ENCODE measurements at regions not wholly inside any gene's neighbourhood (a gene's known extent, or its start where the extent isn't known, plus 50 kb on each side); places are given as distances from the start of the nearest gene placed in this dataset.

GRCh38 chr5:126069329-126069728, 353.9 kb upstream of the GRAMD2B start:
- no peaks in the 10 kb centered on the region for H3K4me1 ChIP-seq (ENCODE audit: control insufficient read depth in 3 of 3, insufficient read depth in 3 of 3, low read length in 3 of 3)
- H3K4me3 ChIP-seq (ENCODE audit: low read length in 3 of 3), result no peak overlapping the region
- H3K36me3 ChIP-seq (ENCODE audit: control insufficient read depth in 3 of 3, insufficient read depth in 3 of 3, low read length in 3 of 3), result no peaks in the 10 kb centered on the region
- no peak overlapping the region for H3K9ac ChIP-seq (ENCODE audit: low read depth in 1 of 3, low read length in 3 of 3)
- no peaks in the 10 kb centered on the region for H3K9me3 ChIP-seq (ENCODE audit: control insufficient read depth in 3 of 3, low read length in 3 of 3)
- no peak overlapping the region for H3K27ac ChIP-seq (ENCODE audit: low read depth, low read length)
- H3K27me3 ChIP-seq (ENCODE audit: control insufficient read depth in 3 of 3, insufficient read depth in 3 of 3, low read length in 3 of 3), result no peaks in the 10 kb centered on the region

- H3K36me3 ChIP-seq (ENCODE audit: control insufficient read depth in 3 of 3, insufficient read depth in 3 of 3, low read length in 3 of 3), result no peaks in the 10 kb centered on the region
- no peak overlapping the region for H3K9ac ChIP-seq (ENCODE audit: low read depth in 1 of 3, low read length in 3 of 3)
- H3K4me1 ChIP-seq (ENCODE audit: control insufficient read depth in 3 of 3, insufficient read depth in 3 of 3, low read length in 3 of 3), result no peaks in the 10 kb centered on the region
- no peaks in the 10 kb centered on the region for H3K9me3 ChIP-seq (ENCODE audit: control insufficient read depth in 3 of 3, low read length in 3 of 3)
- H3K27me3 ChIP-seq (ENCODE audit: control insufficient read depth in 3 of 3, insufficient read depth in 3 of 3, low read length in 3 of 3), result no peaks in the 10 kb centered on the region
- no peak overlapping the region for H3K4me3 ChIP-seq (ENCODE audit: low read length in 3 of 3)
- H3K27ac ChIP-seq (ENCODE audit: low read depth, low read length), result no peak overlapping the region
Observed at GRCh38 chr5:126070481-126070880, 352.7 kb upstream of the GRAMD2B start.

GRCh38 chr5:126074538-126074937, 348.7 kb upstream of the GRAMD2B start:
- Histone ChIP-seq H3K27me3 (ENCODE audit: control insufficient read depth in 3 of 3, insufficient read depth in 3 of 3, low read length in 3 of 3) (no peaks in the 10 kb centered on the region), H3K9ac (ENCODE audit: low read depth in 1 of 3, low read length in 3 of 3) (no peak overlapping the region)

GRCh38 chr5:126079266-126079665, 343.9 kb upstream of the GRAMD2B start:
- Histone ChIP-seq H3K9me3 (ENCODE audit: control insufficient read depth in 3 of 3, low read length in 3 of 3) (peaks cover 0 to 7% (median 3%) of the 10 kb centered on the region in 3 donors), H3K9ac (ENCODE audit: low read depth in 1 of 3, low read length in 3 of 3) (no peak overlapping the region), H3K27ac (ENCODE audit: low read depth, low read length) (no peak overlapping the region), H3K27me3 (ENCODE audit: control insufficient read depth in 3 of 3, insufficient read depth in 3 of 3, low read length in 3 of 3) (no peaks in the 10 kb centered on the region), H3K4me1 (ENCODE audit: control insufficient read depth in 3 of 3, insufficient read depth in 3 of 3, low read length in 3 of 3) (no peaks in the 10 kb centered on the region), H3K36me3 (ENCODE audit: control insufficient read depth in 3 of 3, insufficient read depth in 3 of 3, low read length in 3 of 3) (no peaks in the 10 kb centered on the region), H3K4me3 (ENCODE audit: low read length in 3 of 3) (no peak overlapping the region)

More at GRCh38 chr5:126074538-126074937, 348.7 kb upstream of the GRAMD2B start:
- H3K4me3 ChIP-seq (ENCODE audit: low read length in 3 of 3), result no peak overlapping the region
- no peaks in the 10 kb centered on the region for H3K4me1 ChIP-seq (ENCODE audit: control insufficient read depth in 3 of 3, insufficient read depth in 3 of 3, low read length in 3 of 3)
- H3K36me3 ChIP-seq (ENCODE audit: control insufficient read depth in 3 of 3, insufficient read depth in 3 of 3, low read length in 3 of 3), result no peaks in the 10 kb centered on the region
- H3K9me3 ChIP-seq (ENCODE audit: control insufficient read depth in 3 of 3, low read length in 3 of 3), result peaks cover 0 to under 1% (median 0%) of the 10 kb centered on the region in 3 donors
- H3K27ac ChIP-seq (ENCODE audit: low read depth, low read length), result no peak overlapping the region

GRCh38 chr5:126081209-126081608, 342.0 kb upstream of the GRAMD2B start:
- Histone ChIP-seq H3K36me3 (ENCODE audit: control insufficient read depth in 3 of 3, insufficient read depth in 3 of 3, low read length in 3 of 3) (no peaks in the 10 kb centered on the region), H3K4me1 (ENCODE audit: control insufficient read depth in 3 of 3, insufficient read depth in 3 of 3, low read length in 3 of 3) (no peaks in the 10 kb centered on the region), H3K9me3 (ENCODE audit: control insufficient read depth in 3 of 3, low read length in 3 of 3) (peaks cover 0 to 7% (median 3%) of the 10 kb centered on the region in 3 donors), H3K9ac (ENCODE audit: low read depth in 1 of 3, low read length in 3 of 3) (no peak overlapping the region), H3K4me3 (ENCODE audit: low read length in 3 of 3) (no peak overlapping the region), H3K27me3 (ENCODE audit: control insufficient read depth in 3 of 3, insufficient read depth in 3 of 3, low read length in 3 of 3) (no peaks in the 10 kb centered on the region), H3K27ac (ENCODE audit: low read depth, low read length) (no peak overlapping the region)

- no peak overlapping the region for H3K9ac ChIP-seq (ENCODE audit: low read depth in 1 of 3, low read length in 3 of 3)
- no peak overlapping the region for H3K27ac ChIP-seq (ENCODE audit: low read depth, low read length)
- no peaks in the 10 kb centered on the region for H3K4me1 ChIP-seq (ENCODE audit: control insufficient read depth in 3 of 3, insufficient read depth in 3 of 3, low read length in 3 of 3)
- H3K9me3 ChIP-seq (ENCODE audit: control insufficient read depth in 3 of 3, low read length in 3 of 3), result peaks cover 0 to 4% (median 0%) of the 10 kb centered on the region in 3 donors
- no peaks in the 10 kb centered on the region for H3K36me3 ChIP-seq (ENCODE audit: control insufficient read depth in 3 of 3, insufficient read depth in 3 of 3, low read length in 3 of 3)
- no peak overlapping the region for H3K4me3 ChIP-seq (ENCODE audit: low read length in 3 of 3)
- H3K27me3 ChIP-seq (ENCODE audit: control insufficient read depth in 3 of 3, insufficient read depth in 3 of 3, low read length in 3 of 3), result no peaks in the 10 kb centered on the region
Observed at GRCh38 chr5:126093041-126093440, 330.2 kb upstream of the GRAMD2B start.

GRCh38 chr5:126093718-126094117, 329.5 kb upstream of the GRAMD2B start:
- H3K4me3 ChIP-seq (ENCODE audit: low read length in 3 of 3), result no peak overlapping the region
- no peak overlapping the region for H3K27ac ChIP-seq (ENCODE audit: low read depth, low read length)
- H3K9ac ChIP-seq (ENCODE audit: low read depth in 1 of 3, low read length in 3 of 3), result no peak overlapping the region
- H3K9me3 ChIP-seq (ENCODE audit: control insufficient read depth in 3 of 3, low read length in 3 of 3), result peaks cover 0 to 4% (median 0%) of the 10 kb centered on the region in 3 donors
- no peaks in the 10 kb centered on the region for H3K4me1 ChIP-seq (ENCODE audit: control insufficient read depth in 3 of 3, insufficient read depth in 3 of 3, low read length in 3 of 3)
- no peaks in the 10 kb centered on the region for H3K36me3 ChIP-seq (ENCODE audit: control insufficient read depth in 3 of 3, insufficient read depth in 3 of 3, low read length in 3 of 3)
- no peaks in the 10 kb centered on the region for H3K27me3 ChIP-seq (ENCODE audit: control insufficient read depth in 3 of 3, insufficient read depth in 3 of 3, low read length in 3 of 3)

GRCh38 chr5:126094991-126095390, 328.2 kb upstream of the GRAMD2B start:
- no peaks in the 10 kb centered on the region for H3K36me3 ChIP-seq (ENCODE audit: control insufficient read depth in 3 of 3, insufficient read depth in 3 of 3, low read length in 3 of 3)
- H3K9ac ChIP-seq (ENCODE audit: low read depth in 1 of 3, low read length in 3 of 3), result no peak overlapping the region
- no peaks in the 10 kb centered on the region for H3K27me3 ChIP-seq (ENCODE audit: control insufficient read depth in 3 of 3, insufficient read depth in 3 of 3, low read length in 3 of 3)
- H3K4me3 ChIP-seq (ENCODE audit: low read length in 3 of 3), result no peak overlapping the region
- peaks cover 0 to 4% (median 0%) of the 10 kb centered on the region in 3 donors for H3K9me3 ChIP-seq (ENCODE audit: control insufficient read depth in 3 of 3, low read length in 3 of 3)
- H3K4me1 ChIP-seq (ENCODE audit: control insufficient read depth in 3 of 3, insufficient read depth in 3 of 3, low read length in 3 of 3), result no peaks in the 10 kb centered on the region
- no peak overlapping the region for H3K27ac ChIP-seq (ENCODE audit: low read depth, low read length)

GRCh38 chr5:126096442-126097006, 326.7 kb upstream of the GRAMD2B start:
- no peak overlapping the region for H3K9ac ChIP-seq (ENCODE audit: low read depth in 1 of 3, low read length in 3 of 3)
- no peak overlapping the region for H3K4me3 ChIP-seq (ENCODE audit: low read length in 3 of 3)
- H3K27me3 ChIP-seq (ENCODE audit: control insufficient read depth in 3 of 3, insufficient read depth in 3 of 3, low read length in 3 of 3), result no peaks in the 10 kb centered on the region
- no peaks in the 10 kb centered on the region for H3K36me3 ChIP-seq (ENCODE audit: control insufficient read depth in 3 of 3, insufficient read depth in 3 of 3, low read length in 3 of 3)
- peaks cover 0 to 4% (median 0%) of the 10 kb centered on the region in 3 donors for H3K9me3 ChIP-seq (ENCODE audit: control insufficient read depth in 3 of 3, low read length in 3 of 3)
- H3K4me1 ChIP-seq (ENCODE audit: control insufficient read depth in 3 of 3, insufficient read depth in 3 of 3, low read length in 3 of 3), result no peaks in the 10 kb centered on the region
- H3K27ac ChIP-seq (ENCODE audit: low read depth, low read length), result no peak overlapping the region

- Histone ChIP-seq H3K27ac (ENCODE audit: low read depth, low read length) (no peak overlapping the region), H3K27me3 (ENCODE audit: control insufficient read depth in 3 of 3, insufficient read depth in 3 of 3, low read length in 3 of 3) (no peaks in the 10 kb centered on the region), H3K36me3 (ENCODE audit: control insufficient read depth in 3 of 3, insufficient read depth in 3 of 3, low read length in 3 of 3) (no peaks in the 10 kb centered on the region), H3K9me3 (ENCODE audit: control insufficient read depth in 3 of 3, low read length in 3 of 3) (peaks cover 0 to 4% (median 0%) of the 10 kb centered on the region in 3 donors), H3K4me1 (ENCODE audit: control insufficient read depth in 3 of 3, insufficient read depth in 3 of 3, low read length in 3 of 3) (no peaks in the 10 kb centered on the region), H3K9ac (ENCODE audit: low read depth in 1 of 3, low read length in 3 of 3) (no peak overlapping the region), H3K4me3 (ENCODE audit: low read length in 3 of 3) (no peak overlapping the region)
Observed at GRCh38 chr5:126097876-126098275, 325.3 kb upstream of the GRAMD2B start.
